AG08395 (cell line): ENCODE measurements at regions not wholly inside any gene's neighbourhood (a gene's known extent, or its start where the extent isn't known, plus 50 kb on each side); places are given as distances from the start of the nearest gene placed in this dataset.

Source experiments
- DNase-seq: peaks from one replicate; pipeline ENCODE4 v3.0.0; 2012; ENCODE audit warnings: mixed read lengths, low spot score

DNA sequence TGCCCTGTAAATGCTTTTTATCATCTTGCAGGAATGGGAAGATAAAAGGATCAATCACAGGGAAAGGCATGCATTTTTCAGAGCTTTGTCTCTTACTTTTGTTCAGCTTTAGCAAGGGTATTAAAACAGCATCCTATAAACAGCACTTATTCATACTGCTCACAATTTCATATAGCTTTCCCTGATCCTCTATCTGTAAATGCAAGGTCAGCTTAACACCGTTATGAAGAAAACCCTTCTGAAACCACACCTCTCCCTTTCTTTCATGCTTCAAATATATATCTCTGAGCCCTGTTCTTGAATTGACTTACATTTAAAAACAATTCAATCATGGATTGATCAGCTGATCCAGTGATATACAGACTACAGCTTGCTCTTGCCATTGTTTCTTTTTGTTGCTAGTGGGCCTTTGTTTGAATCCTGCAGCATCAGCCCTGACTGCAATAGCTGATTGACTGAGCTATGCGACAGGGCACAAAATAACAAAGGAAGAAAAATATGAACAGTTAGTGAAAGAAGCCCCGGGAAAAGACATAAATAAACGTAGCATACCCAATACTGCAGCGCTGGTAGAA is 795.5 kb upstream of the CDH2 start:
- DNase-seq: no peak

DNA sequence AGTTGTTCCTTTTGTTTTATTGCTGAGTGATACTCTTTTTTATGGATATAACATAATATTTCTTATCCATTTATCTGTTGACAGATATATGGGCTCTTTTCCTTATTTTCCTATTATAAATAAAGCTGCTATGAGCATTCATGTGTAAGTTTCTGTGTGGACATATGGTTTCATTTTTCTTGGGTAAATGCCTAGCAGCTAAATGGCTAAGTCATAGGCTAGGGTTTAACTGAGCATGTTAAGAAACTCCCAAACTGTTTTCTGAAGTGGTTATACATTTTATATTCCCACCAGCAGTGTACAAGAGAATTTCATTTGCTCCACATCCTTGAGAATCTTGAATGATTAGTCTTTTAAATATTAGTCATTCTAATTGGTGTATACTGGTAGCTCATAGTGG is 786.6 kb upstream of the CDH2 start:
- DNase-seq: no peak

DNA sequence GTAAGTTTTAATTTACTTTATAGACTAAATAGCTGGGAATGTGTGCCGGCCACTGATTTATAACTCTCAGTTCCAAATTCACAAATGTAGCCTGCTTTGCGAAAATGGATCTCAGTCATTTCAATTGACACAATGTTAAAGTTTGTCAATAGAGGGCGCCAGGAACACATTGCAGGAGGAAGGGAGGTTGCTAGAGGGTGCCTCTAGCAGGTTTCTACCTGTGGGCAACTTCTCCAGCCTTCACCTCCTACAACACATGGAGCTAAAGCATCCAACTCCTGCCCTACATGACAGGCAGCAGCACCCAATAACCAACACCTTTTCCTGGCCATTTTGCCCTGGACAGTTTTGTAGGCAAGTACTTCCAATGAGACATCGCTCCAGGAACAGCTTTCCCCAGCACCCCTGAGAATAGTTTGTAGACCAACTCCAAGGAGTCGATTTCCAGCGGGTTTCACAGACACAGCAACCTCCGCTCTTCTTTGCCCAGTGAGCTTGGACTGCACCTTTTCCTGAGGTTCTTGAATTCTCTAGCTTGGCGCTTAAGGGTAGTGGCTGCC is 784.8 kb upstream of the CDH2 start:
- DNase-seq: peak; percentile 9

DNA sequence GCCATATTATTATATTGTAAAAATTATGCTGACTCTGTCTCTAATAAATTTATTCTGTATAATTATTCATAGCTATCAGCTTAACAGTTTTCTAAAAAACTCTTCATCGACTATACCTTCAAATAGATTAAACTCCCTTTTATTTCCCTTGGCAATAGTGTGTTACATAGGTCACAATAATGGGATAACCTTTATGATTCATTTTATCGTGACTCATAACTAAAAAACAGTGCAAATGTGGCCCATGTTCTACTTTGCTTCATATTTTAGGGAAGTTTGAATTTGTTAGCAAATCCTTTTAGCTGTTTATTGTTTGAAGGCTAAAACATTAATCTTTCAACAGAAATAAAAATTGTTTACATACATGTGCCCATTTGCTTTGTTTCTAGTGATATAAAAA is 783.2 kb upstream of the CDH2 start:
- no peak for DNase-seq

DNA sequence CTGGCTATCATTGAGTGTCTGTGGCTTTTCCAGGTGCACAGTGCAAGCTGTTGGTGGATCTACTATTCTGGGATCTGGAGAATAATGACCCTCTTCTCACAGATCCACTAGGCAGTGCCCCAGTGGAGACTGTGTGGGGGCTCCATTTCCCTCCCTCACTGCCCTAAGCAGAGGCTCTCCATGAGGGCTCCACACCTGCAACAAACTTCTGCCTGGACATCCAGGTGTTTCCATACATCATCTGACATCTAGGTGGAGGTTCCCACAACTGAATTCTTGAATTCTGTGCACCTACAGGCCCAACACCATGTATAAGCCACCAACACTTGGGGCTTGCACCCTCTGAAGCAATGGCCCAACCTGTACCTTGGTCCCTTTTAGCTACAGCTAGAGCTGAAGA is 775.4 kb upstream of the CDH2 start:
- DNase-seq: no peak

DNA sequence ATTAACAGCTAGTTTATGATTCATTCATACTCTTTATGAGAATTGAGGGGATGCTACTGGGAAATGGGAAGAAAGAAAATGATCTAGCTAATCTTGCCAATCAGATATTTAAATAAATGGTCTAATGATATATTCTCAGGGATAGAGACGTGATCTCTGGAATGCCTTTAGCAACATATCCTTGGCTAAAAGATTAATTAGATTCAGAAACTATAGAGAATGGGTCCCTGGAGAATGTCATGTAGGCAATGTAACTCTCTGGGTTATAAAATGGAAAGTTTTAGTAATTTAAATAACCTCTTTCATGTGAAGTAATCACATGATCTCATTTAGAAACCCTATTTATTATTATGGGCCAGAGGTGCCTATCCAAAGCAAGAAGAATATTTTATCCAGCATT is 771.0 kb upstream of the CDH2 start:
- DNase-seq: no peak

DNA sequence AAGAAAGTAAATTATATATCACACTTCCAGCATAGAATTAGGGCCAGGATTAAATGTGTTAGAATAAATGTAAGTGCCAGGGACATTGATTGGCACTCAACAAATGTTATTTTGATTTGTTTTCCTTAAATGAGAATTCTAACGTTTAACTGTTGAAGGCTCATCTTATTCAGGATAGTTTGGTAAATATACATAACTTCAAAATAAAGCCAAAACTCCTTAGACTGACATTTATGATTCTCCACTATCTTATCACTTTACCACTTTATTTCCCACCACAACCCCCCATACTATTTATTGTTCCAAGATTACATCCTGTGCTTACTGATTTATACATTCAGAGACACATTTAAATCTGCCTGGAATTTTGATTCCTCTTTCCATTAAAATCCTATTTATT is 769.5 kb upstream of the CDH2 start:
- DNase-seq: no peak

DNA sequence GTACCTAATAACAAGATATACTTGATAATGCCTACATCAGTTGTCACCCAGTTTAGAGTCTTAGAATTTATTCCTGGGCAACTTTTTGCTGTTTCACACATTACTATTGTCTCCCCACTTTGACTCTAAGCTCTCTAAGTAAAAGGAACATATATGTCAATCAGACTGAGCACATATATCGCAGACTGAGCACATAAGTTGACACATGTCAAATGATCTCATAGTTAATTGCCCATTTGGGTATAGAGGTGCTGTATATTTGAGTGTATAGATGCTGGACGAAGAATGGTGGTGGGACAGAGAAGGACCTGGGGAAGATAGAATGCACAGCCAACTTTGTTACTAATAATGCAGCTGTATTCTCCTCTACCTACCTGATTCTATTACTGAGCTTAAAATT is 746.0 kb upstream of the CDH2 start:
- DNase-seq: no peak

DNA sequence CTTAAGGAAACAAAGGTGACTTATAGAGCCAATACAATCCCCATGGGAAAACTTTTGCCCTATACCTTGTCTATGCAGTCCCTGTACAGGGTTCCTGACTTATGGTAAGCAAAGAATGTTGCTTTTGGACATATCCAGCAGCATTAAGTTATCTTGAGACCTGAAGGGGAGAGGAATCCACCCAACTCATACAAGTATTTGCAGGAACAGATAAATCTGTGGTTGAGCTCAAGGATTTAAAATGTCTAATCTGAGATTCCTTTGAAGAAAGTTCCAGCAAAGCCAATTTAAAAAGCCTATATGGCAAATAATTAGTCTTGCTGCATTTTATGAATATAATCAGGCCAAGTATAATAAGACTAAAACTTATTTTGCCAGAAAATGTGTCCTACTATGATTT is 739.5 kb upstream of the CDH2 start:
- no peak for DNase-seq

DNA sequence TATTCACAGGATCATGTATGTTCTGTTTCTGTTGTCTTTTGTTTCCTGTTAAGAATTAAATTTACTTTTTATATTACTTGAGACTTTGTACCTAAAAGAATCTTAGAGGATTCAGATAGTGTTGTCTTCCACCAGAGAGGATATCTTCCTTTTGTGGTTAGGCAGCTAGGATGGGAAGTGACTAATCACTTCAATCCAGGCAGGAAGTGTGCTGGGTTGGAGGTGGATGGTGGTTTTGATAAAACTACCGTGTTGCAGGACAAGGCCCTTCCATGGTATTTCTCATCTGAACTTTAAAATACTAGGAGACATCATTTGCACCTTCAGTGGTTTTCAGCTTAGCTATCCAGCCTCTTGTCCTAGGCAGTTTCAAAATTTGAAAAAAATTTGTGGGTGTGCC is 728.6 kb upstream of the CDH2 start:
- peak; percentile 4 for DNase-seq

DNA sequence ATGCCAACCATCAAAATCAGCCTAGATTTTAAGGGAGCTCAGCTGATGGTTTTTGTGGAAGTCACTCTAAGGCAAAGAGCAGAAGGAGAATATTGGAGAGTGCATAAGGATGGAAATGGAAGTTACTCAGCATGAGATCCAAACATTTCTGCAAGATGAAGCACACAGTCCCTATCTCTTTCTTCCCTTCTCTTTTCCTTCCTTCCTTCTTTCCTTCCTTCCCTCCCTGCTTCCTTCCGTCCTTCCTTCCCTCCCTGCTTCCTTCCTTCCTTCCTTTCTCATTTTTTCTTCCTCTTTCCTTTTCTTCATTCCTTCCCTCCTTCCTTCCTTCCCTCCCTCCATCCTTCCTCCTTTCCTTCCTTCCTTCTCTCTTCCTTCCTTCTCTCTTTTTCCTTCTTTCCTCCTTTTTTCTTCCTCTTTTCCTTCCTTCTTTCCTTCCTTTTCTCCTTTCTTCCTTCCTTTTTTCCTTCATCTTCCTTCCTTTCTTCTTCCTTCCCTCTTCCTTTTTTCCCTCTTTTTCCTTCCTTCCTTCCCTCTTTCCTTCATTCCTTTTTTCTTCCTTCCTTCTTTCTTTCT is 727.9 kb upstream of the CDH2 start:
- no peak for DNase-seq

DNA sequence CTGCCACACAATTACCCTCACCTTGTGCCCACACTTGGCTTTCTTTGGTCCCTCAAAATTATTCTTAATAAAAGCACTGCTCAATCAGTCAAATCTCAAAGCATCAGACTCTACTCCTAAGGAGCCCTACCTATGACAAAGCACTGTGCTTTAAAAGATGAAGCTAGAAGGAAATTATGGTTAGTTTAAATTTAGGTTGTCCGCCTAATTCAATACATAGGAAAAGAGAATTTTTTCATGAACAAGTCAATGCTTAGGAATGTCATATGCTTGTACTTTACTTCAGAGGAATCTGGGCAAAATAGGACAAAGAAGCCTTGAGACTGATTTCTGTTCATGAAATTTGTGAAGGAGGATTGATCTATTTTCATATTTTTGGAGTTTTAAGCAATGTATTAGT is 726.4 kb upstream of the CDH2 start:
- DNase-seq: peak; percentile 18

DNA sequence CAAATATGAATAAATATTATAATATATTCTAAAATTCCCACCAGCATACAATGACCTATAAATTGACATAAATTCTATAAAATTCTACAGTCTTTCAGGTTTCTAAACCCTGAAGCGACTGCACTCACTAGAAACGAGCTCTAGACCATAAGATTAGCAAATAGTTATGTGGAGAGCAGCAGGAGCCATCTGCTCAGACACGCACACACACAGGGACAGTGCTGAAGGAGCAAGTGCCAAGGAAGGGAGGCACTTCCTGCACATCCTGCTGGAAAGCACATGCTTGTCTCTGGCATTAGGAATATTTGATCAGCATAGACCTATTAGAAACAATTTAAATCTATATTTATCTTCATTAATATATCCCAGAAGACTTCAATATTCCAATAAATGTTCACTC is 713.9 kb upstream of the CDH2 start:
- DNase-seq: no peak

DNA sequence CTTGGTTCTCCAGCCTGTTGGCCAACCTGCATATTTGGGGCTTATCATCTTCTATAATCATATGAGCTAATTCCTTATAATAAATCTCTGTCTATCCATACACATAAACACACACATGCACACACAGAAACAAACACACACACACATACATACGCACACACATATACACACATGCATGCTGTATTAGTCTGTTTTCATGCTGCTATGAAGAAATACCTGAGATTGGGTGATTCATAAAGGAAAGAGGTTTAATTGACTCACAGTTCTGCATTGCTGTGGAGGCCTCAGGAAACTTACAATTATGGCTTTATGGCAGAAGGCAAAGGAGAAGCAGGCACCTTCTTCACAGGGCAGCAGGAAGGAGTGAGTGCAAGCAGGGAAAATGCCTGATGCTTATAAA is 707.4 kb upstream of the CDH2 start:
- no peak for DNase-seq

DNA sequence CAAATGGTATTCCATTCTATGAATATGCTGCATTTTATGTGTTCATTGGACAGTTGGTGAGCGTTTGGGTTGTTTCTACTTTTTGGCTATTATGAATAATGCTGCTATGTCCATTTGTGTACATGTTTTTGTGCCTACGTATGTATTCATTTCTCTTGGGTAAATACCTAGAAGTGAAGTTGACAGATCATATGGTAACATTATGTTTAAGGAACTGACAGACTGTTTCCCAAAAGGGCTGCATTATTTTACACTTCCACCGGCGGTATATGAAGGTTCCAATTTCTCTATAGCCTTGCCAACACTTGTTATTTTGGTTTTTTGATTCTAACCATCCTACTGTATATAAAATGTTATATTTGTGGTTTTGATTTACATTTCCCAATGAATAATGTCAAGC is 703.9 kb upstream of the CDH2 start:
- DNase-seq: no peak

DNA sequence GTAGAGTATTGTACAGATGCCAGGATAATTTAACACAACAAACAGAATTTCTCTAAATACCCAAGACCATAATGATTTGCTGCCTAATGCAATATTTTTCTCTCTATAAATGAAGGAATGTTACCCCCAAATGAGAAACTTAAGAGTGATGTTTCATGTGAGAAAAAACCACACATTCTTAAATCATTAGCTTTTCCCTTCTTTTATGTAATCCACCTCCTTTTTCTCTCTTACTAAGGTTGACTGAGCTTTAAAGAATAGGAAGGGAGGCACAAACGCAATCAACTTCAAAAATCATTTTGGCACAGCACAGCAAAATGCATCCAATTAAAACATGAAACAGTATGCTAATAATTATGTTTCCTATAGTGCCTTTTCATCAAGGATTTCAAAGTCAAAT is 698.1 kb upstream of the CDH2 start:
- no peak for DNase-seq

DNA sequence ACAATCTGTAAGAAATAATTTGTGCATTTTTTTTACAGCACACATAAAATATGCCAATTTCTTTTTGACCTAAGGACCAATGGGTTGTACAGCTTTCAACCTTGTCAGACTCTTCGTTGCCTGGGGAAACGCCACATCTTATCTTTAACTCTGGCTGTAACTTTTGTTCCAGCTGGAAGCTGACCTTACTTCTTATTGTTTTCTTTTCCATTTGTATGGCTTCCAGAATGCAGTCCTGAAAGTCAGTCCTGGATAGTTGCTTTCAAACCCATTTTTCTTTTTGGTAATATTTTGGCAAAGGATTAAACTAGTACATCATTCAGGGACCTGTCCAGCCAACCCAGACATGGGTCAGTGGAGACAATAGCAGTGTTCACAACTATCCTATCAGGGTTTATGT is 686.5 kb upstream of the CDH2 start:
- no peak for DNase-seq

DNA sequence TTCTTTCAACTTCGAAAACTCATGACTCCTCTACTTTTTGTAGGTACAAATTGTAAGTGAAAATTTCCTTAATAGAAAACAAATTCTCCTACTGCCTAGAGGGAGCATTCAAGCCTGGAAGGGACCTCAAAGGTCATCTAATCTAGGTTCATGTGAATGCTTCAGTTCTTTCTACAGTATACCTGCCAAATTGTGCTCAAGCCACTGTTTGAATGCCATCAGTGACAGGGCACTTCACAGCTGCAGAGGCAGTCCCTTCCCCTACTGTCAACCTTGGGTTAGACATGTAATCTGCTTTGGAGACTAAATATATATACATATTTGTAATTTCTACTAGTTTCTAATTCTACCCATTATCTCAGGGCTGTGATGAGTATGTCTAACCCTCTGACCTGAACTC is 681.3 kb upstream of the CDH2 start:
- no peak for DNase-seq

DNA sequence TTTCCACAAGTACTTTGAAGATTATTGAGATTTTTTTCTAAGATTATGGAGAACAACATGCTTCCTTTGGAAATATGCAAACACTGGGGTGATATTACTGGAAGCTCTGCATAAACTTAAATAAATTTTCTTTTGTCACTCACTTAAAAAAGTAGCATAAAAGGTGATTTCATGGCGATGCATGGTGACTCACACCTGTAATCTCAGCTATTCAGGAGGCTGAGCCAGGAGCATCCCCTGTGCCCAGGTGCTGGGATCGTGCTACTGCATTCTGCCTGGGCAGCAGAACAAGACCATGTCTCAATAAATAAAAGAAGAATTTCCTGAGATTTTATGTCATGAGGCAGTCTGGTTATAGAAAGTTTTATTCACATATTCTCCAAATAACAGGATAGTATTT is 679.1 kb upstream of the CDH2 start:
- DNase-seq: no peak

DNA sequence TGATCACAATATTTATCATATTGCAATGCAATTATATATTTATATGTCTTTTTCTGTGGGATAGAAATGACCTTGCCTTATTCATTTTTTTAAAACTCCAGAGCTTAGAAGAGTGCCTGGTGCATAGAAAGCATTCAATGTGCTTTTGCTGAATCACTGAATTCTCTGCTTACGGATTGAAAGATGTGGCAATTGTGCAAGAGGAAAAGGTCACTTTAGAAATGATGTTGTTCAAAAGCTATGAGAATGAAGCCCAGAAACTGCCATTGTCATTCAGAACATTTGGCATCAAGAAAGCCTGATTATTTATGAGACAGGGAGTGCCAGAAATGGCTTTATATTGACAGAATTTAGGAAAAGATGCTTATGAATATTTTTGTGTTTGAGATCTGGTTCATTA is 678.6 kb upstream of the CDH2 start:
- peak; percentile 29 for DNase-seq

DNA sequence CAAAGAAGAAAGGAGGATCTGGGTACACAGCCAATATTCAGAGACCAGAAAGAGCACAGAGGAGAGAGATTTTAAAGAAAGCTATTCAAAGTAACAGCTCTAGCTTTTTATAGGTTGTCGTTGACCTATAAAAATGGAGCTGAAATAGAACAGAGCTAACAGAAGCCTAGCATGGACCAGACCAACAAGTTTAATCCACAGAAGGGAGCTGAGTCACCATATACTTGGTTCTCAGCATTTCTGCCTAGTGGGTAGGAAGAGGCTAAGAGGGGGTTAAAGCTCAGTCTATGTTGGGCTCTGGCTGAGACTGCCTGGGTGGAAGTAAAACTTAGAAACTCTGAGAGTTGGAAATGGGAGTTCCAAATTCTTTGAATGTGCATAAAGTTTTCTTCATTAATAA is 678.0 kb upstream of the CDH2 start:
- no peak for DNase-seq

DNA sequence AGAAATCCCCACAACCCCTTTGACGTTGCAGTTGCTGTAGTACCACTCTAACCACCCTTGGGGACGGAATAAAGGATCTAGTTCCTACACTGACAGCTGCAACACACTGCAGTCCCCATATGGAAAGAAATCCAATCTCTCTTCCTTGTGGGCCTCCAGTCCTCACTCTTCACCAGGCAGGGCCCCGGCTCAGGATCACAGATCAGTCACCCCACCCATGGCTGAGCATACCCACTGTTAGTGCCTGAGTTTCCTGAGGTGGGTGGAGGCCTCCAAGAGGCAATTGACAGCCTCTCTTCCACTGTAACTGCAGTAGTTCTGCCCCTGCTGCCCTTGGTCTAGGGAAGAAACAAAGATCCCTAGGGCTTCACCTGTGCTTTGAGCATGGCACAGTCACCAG is 670.0 kb upstream of the CDH2 start:
- DNase-seq: no peak

DNA sequence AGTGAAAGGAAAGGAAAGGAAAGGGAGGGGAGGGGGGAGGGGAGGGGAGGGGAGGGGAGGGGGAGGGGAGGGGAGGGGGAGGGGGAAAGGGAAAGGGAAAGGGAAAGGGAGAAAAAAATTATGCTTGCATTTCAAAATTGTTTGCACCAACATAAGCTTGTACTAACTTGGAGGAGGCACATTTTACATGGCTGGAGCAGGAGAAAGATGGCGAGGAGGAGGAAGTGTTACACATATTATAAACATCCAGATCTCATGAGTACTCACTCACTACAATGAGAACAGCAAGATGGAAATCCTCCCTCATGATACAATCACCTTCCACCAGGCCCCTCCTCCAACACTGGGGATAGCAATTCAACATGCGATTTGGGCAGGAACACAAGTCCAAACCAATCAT is 660.2 kb upstream of the CDH2 start:
- no peak for DNase-seq

DNA sequence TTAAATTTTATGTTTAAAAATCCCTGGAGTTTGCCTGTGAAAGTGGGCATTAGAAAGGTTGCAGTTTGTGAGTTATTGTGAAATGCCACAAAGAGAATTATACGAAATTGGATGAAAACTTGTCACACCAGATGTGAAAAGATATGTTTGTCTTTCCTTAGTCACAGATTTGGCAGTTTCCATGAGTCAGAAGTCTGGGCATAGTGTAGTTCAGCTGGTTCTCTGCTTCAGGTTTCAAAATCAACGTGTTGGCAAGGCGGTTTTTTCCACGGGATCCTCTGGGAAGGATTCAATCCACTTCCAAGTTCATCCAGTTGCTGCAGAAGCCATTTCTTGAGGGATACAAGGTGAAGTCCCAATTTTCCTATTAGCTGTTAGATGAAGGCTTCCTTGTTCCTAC is 658.0 kb upstream of the CDH2 start:
- DNase-seq: peak; percentile 42
